RWPE1 (cell line): ENCODE measurements at regions not wholly inside any gene's neighbourhood (a gene's known extent, or its start where the extent isn't known, plus 50 kb on each side); places are given as distances from the start of the nearest gene placed in this dataset.
"Not testable (repeated sequence)": the region's sequence is repeated elsewhere in the genome, so short reads cannot be mapped to it uniquely, and the experiment has no call there.

Experiments used
- CTCF ChIA-PET: fragments of 350-600 bp; sonication (Branson Sonifier 250); formaldehyde crosslinking; extraction: SDS; loops from one replicate; lab custom pipeline; 2021; lab: Yijun Ruan, JAX
- POLR2A ChIA-PET: fragments of 400-600 bp; formaldehyde crosslinking; extraction: SDS; loops from one replicate; lab custom pipeline; 2020; ENCODE audit warnings: antibody characterized with exemption; ENCODE audit not compliant: low non-redundant PET; lab: Yijun Ruan, JAX
- DNase-seq: peaks from one replicate; pipeline ENCODE4 v3.0.0; 2012; ENCODE audit warnings: low spot score
- H3K27ac ChIP-seq: fragments of 450-650 bp; 2 replicates; pipeline ENCODE4 v1.5.1; 2017
- TF ChIP-seq, protein P1 (sequence below): fragments of 450-650 bp; conservative IDR thresholded peaks from 2 replicates; pipeline ENCODE4 v1.5.1; 2017; ENCODE audit warnings: low read depth, mild to moderate bottlenecking

DNA sequence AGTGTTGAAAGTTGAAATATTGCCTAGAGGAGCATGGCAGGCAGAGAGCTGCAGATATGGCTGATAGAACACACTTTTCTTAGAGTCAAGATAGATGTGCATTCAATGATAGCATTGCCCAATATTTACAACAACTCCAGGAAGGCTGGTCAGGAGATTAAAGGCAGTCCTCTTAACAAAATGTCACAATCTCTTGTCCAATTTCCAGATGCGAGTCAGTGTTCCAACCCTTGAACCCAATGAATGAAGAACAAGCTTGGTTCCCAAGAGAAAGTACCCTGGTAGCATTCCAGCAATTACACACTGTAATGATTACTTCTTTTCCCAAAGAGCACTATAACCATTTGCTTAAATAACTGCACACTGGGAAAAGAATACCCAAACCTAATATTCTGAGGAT is 839.4 kb upstream of the VRK2 start:
- ChIA-PET POLR2A (no interaction called here), CTCF (no interaction called here)
- no peak for DNase-seq
- no peak overlapping the region for H3K27ac ChIP-seq
- TF ChIP-seq, protein P1, sequence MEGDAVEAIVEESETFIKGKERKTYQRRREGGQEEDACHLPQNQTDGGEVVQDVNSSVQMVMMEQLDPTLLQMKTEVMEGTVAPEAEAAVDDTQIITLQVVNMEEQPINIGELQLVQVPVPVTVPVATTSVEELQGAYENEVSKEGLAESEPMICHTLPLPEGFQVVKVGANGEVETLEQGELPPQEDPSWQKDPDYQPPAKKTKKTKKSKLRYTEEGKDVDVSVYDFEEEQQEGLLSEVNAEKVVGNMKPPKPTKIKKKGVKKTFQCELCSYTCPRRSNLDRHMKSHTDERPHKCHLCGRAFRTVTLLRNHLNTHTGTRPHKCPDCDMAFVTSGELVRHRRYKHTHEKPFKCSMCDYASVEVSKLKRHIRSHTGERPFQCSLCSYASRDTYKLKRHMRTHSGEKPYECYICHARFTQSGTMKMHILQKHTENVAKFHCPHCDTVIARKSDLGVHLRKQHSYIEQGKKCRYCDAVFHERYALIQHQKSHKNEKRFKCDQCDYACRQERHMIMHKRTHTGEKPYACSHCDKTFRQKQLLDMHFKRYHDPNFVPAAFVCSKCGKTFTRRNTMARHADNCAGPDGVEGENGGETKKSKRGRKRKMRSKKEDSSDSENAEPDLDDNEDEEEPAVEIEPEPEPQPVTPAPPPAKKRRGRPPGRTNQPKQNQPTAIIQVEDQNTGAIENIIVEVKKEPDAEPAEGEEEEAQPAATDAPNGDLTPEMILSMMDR, result no peak

- no peak overlapping the region for H3K27ac ChIP-seq
- ChIA-PET POLR2A (no interaction called here), CTCF (no interaction called here)
- TF ChIP-seq, protein P1, result no peak
- no peak for DNase-seq
Measured at GRCh38 chr2:57209799-57210198, 836.8 kb upstream of the VRK2 start.

- TF ChIP-seq, protein P1, result no peak
- no peak overlapping the region for H3K27ac ChIP-seq
- ChIA-PET POLR2A (no interaction called here), CTCF (no interaction called here)
- no peak for DNase-seq
Measured at GRCh38 chr2:57210855-57211254, 835.8 kb upstream of the VRK2 start.

GRCh38 chr2:57217013-57217412 is 829.6 kb upstream of the VRK2 start:
- no peak overlapping the region for H3K27ac ChIP-seq
- CTCF ChIA-PET, result no interaction called here
- TF ChIP-seq, protein P1, result no peak
- POLR2A ChIA-PET, result no interaction called here
- no peak for DNase-seq

- no peak overlapping the region for H3K27ac ChIP-seq
- ChIA-PET POLR2A (no interaction called here), CTCF (no interaction called here)
- TF ChIP-seq, protein P1, result no peak
- DNase-seq, result no peak
Measured at GRCh38 chr2:57218206-57218605, 828.4 kb upstream of the VRK2 start.

DNA sequence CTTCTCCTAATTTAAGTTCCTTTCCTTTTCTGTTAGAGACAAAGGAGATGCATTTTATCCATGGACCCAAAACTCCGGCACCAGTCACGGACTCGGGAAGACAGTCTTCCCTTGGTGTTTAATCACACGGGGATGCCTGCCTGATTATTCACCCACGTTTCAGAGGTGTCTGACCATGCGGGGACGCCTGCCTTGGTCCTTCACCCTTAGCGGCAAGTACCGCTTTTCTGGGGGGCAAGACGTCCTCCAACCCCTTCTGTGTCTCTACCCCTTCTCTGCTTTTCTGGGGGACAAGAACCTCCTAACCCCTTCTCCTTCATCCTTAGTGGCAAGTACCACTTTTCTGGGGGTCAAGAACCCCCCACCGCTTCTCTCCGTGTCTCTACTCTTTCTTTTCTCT is 816.9 kb upstream of the VRK2 start:
- DNase-seq, CTCF ChIA-PET, POLR2A ChIA-PET, H3K27ac ChIP-seq: not testable (repeated sequence)

DNA sequence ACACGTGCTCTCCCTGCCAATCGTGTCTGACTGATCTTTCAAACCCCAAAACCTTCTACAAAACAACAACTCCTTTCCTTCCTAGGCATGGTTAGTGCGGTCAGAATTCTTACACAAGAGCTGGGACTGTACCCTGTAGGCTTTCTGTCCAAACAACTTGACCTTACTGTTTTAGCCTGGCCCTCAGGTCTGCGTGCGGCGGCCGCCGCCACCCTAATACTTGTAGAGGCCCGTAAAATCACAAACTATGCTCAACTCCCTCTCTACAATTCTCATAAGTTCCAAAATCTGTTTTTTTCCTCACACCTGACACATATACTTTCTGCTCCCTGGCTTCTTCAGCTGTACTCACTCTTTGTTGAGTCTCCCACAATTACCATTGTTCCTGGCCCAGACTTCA is 814.3 kb upstream of the VRK2 start:
- POLR2A ChIA-PET, DNase-seq, CTCF ChIA-PET, H3K27ac ChIP-seq: not testable (repeated sequence)

GRCh38 chr2:57251495-57251894 is 795.1 kb upstream of the VRK2 start:
- H3K27ac ChIP-seq, CTCF ChIA-PET, DNase-seq, POLR2A ChIA-PET: not testable (repeated sequence)

DNA sequence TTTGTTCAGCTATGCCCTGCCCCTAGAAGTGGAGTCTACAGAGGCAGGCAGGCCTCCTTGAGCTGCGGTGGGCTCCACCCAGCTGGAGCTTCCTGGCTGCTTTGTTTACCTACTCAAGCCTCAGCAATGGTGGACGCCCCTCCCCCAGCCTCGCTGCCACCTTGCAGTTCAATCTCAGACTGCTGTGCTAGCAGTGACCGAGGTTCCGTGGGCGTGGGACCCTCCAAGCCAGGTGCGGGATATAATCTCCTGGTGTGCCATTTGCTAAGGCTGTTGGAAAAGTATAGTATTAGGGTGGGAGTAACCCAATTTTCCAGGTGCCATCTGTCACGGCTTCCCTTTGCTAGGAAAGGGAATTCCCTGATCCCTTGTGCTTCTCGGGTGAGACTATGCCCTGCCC is 770.2 kb upstream of the VRK2 start:
- CTCF ChIA-PET, DNase-seq, H3K27ac ChIP-seq, POLR2A ChIA-PET: not testable (repeated sequence)
